GM23248 (cell line): ENCODE measurements at regions not wholly inside any gene's neighbourhood (a gene's known extent, or its start where the extent isn't known, plus 50 kb on each side); places are given as distances from the start of the nearest gene placed in this dataset.

ENCODE experiments used
- DNase-seq: peaks from one replicate; pipeline ENCODE4 v3.0.0-alpha.2; 2015
- H2AFZ ChIP-seq: fragments of 200-600 bp; sonication (generic); 2 replicates; pipeline ENCODE4 v1.6.1; 2016; ENCODE audit warnings: antibody characterized with exemption
- H3F3A ChIP-seq: fragments of 200-600 bp; sonication (generic); 2 replicates; pipeline ENCODE4 v1.6.1; 2016; ENCODE audit warnings: mild to moderate bottlenecking, antibody characterized with exemption, mixed run types; ENCODE audit not compliant: insufficient read depth
- H3K27ac ChIP-seq: fragments of 200-600 bp; sonication (generic); 2 replicates; pipeline ENCODE4 v1.5.1; 2016; ENCODE audit warnings: mild to moderate bottlenecking
- H3K27me3 ChIP-seq: fragments of 200-600 bp; sonication (generic); replicated peaks from 2 replicates; pipeline ENCODE4 v1.6.1; 2016; ENCODE audit warnings: mild to moderate bottlenecking; ENCODE audit not compliant: insufficient read depth
- H3K36me3 ChIP-seq: fragments of 200-600 bp; sonication (generic); 2 replicates; pipeline ENCODE4 v1.6.1; 2016; ENCODE audit warnings: low read depth, mild to moderate bottlenecking
- H3K4me1 ChIP-seq: fragments of 200-600 bp; sonication (generic); 2 replicates; pipeline ENCODE4 v1.6.1; 2016; ENCODE audit warnings: mild to moderate bottlenecking; ENCODE audit not compliant: insufficient read depth
- H3K4me2 ChIP-seq: fragments of 200-600 bp; sonication (generic); one replicate; pipeline ENCODE4 v1.6.1; 2016; ENCODE audit warnings: mild to moderate bottlenecking; ENCODE audit not compliant: unreplicated experiment
- H3K4me3 ChIP-seq: fragments of 200-600 bp; sonication (generic); 2 replicates; pipeline ENCODE4 v1.5.1; 2016; ENCODE audit warnings: mild to moderate bottlenecking
- H3K79me2 ChIP-seq: fragments of 200-600 bp; sonication (generic); 2 replicates; pipeline ENCODE4 v1.6.1; 2016; ENCODE audit warnings: mild to moderate bottlenecking; ENCODE audit not compliant: insufficient read depth
- H3K9ac ChIP-seq: fragments of 200-600 bp; sonication (generic); 2 replicates; pipeline ENCODE4 v1.6.1; 2016; ENCODE audit warnings: mild to moderate bottlenecking
- H3K9me2 ChIP-seq: fragments of 200-600 bp; sonication (generic); 2 replicates; pipeline ENCODE4 v1.6.1; 2016; ENCODE audit warnings: mixed run types, mild to moderate bottlenecking, moderate library complexity; ENCODE audit not compliant: insufficient read depth
- H3K9me3 ChIP-seq: fragments of 200-600 bp; sonication (generic); one replicate; pipeline ENCODE4 v1.6.1; 2017; ENCODE audit warnings: low read depth
- H4K20me1 ChIP-seq: fragments of 200-600 bp; sonication (generic); 2 replicates; pipeline ENCODE4 v1.6.0; 2016; ENCODE audit not compliant: insufficient read depth
- EZH2 ChIP-seq: fragments of 200-600 bp; sonication (generic); IDR thresholded peaks from 2 replicates; pipeline ENCODE4 v1.6.1; 2018; ENCODE audit warnings: antibody characterized with exemption, mild to moderate bottlenecking; ENCODE audit not compliant: insufficient read depth, poor library complexity, severe bottlenecking
- EZH2phosphoT487 ChIP-seq: fragments of 200-600 bp; sonication (generic); IDR thresholded peaks from 2 replicates; pipeline ENCODE4 v1.6.1; 2018; ENCODE audit warnings: antibody characterized with exemption, moderate library complexity, mild to moderate bottlenecking, low read depth; ENCODE audit not compliant: insufficient read depth
- WGBS, 2 experiments: methylation state at CpG; one replicate each; pipeline ENCODE4 v1.1.6; 2015 to 2017; ENCODE audit warnings: low lambda C conversion rate in 2 of 2, low coverage in 1 of 2; ENCODE audit errors: missing lambda C conversion rate in 2 of 2; 5-methylcytosine and 5-hydroxymethylcytosine counted together
- in situ Hi-C: fragments of 300-500 bp; cut with MboI; formaldehyde crosslinking; loops from 2 replicates; pipeline ENCODE4 v1.15.0; 2020

DNA sequence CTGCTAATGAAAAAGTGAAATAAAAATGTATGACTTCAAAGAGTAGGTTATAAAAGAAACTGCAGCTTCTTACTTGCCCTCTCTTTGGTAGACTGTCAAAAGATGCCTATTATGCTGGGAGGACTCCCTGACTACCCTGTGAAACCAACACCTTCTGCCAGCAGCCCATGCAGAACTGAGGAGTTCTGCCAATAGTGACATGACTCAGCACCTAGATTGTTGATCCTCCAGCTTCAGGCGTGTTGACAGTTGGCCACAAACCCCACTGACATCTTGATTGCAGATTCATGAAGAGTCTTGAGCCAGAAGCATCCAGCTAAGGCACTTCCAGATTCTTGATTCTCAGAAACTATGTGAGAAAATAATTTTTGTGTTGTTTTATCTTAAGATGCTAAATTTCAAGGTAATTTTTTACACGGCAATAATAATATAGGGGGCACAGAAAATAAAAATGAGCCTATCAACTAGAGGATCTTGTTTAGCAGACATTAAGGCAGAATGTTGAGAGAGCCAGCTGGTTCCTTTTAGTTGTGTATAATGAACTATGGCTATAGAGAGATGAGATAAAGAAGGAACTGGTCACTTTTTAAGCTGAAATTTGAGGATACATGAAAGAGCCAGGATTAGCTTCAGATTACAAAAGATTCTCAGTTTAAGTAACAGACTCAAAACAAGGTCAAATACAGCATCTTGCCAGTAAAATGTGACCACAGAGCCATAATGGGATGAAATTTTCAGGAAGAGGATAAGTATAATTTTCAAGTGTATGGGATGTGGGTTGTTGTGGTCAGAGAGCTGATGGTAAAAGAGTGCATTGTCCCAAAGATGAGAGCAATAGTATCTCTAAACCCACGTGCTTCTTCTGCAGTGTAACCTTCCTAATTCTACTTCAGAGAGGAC, 588.7 kb upstream of the CBLB start:
- H3K9ac ChIP-seq, result no peak overlapping the region
- H3K79me2 ChIP-seq, result no peaks in the 10 kb centered on the region
- WGBS, 2 experiments, result 26 to 30% methylated on average over 3 of the region's 3 CpGs
- peaks cover 18% of the 10 kb centered on the region for H3K4me1 ChIP-seq
- peaks cover 19% of the 10 kb centered on the region for H3F3A ChIP-seq
- TF ChIP-seq EZH2phosphoT487 (peak; percentile 90), EZH2 (no peak)
- H3K4me3 ChIP-seq, result no peak overlapping the region
- no peaks in the 10 kb centered on the region for H3K27me3 ChIP-seq
- peak; percentile 90 for DNase-seq
- in situ Hi-C loops, result no loop called here
- no peak overlapping the region for H2AFZ ChIP-seq
- no peaks in the 10 kb centered on the region for H3K36me3 ChIP-seq
- no peaks in the 10 kb centered on the region for H4K20me1 ChIP-seq
- no peak overlapping the region for H3K27ac ChIP-seq
- peak overlapping the region; percentile 52 for H3K4me2 ChIP-seq
- no peaks in the 10 kb centered on the region for H3K9me2 ChIP-seq
- H3K9me3 ChIP-seq, result no peaks in the 10 kb centered on the region

DNA sequence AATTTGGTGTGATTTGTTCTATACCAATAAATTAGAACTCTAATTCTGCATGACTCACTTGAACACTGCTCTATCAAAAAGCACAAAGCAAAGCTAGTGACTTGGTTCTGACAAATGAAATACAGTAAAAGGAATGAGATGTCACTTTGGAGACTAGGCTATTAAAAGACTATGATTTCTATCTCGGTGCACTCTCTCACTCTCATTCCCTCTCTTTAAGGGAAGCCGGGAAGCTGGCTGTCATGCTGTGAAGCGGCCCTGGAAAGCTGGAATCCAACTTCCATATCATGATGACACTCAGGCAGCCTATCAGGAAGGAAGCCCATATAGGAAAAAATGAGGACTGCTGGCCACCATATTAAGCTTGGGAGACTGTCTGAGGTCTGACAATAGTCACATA, 590.1 kb upstream of the CBLB start:
- no peak overlapping the region for H3K4me3 ChIP-seq

GRCh38 chr3:106466881-106467280, 598.1 kb upstream of the CBLB start:
- H3F3A ChIP-seq, result no peaks in the 10 kb centered on the region
- no peaks in the 10 kb centered on the region for H3K9me3 ChIP-seq
- no peak overlapping the region for H2AFZ ChIP-seq
- DNase-seq, result no peak
- H3K27ac ChIP-seq, result no peak overlapping the region
- no peaks in the 10 kb centered on the region for H3K36me3 ChIP-seq
- H3K4me2 ChIP-seq, result no peak overlapping the region
- TF ChIP-seq EZH2 (no peak), EZH2phosphoT487 (no peak)
- no peaks in the 10 kb centered on the region for H3K79me2 ChIP-seq
- no peaks in the 10 kb centered on the region for H3K4me1 ChIP-seq
- 100% methylated on average over 2 of the region's 2 CpGs for WGBS, 2 experiments
- H3K9ac ChIP-seq, result no peak overlapping the region
- no peaks in the 10 kb centered on the region for H3K9me2 ChIP-seq
- H3K4me3 ChIP-seq, result no peak overlapping the region
- H4K20me1 ChIP-seq, result no peaks in the 10 kb centered on the region
- H3K27me3 ChIP-seq, result no peaks in the 10 kb centered on the region
- in situ Hi-C loops, result no loop called here

More for the DNA sequence above, 590.1 kb upstream of the CBLB start:
- no peaks in the 10 kb centered on the region for H4K20me1 ChIP-seq
- peaks cover 18% of the 10 kb centered on the region for H3K4me1 ChIP-seq
- no peak for DNase-seq
- no peak overlapping the region for H3K9ac ChIP-seq
- no peaks in the 10 kb centered on the region for H3K9me3 ChIP-seq
- TF ChIP-seq EZH2phosphoT487 (no peak), EZH2 (no peak)
- no peak overlapping the region for H3K4me2 ChIP-seq
- H3K79me2 ChIP-seq, result no peaks in the 10 kb centered on the region
- no peak overlapping the region for H3K27ac ChIP-seq
- peaks cover 19% of the 10 kb centered on the region for H3F3A ChIP-seq
- H3K36me3 ChIP-seq, result no peaks in the 10 kb centered on the region
- H3K9me2 ChIP-seq, result no peaks in the 10 kb centered on the region
- 79 to 82% methylated on average over 3 of the region's 3 CpGs for WGBS, 2 experiments
- H2AFZ ChIP-seq, result no peak overlapping the region
- H3K27me3 ChIP-seq, result no peaks in the 10 kb centered on the region
- in situ Hi-C loops, result no loop called here

DNA sequence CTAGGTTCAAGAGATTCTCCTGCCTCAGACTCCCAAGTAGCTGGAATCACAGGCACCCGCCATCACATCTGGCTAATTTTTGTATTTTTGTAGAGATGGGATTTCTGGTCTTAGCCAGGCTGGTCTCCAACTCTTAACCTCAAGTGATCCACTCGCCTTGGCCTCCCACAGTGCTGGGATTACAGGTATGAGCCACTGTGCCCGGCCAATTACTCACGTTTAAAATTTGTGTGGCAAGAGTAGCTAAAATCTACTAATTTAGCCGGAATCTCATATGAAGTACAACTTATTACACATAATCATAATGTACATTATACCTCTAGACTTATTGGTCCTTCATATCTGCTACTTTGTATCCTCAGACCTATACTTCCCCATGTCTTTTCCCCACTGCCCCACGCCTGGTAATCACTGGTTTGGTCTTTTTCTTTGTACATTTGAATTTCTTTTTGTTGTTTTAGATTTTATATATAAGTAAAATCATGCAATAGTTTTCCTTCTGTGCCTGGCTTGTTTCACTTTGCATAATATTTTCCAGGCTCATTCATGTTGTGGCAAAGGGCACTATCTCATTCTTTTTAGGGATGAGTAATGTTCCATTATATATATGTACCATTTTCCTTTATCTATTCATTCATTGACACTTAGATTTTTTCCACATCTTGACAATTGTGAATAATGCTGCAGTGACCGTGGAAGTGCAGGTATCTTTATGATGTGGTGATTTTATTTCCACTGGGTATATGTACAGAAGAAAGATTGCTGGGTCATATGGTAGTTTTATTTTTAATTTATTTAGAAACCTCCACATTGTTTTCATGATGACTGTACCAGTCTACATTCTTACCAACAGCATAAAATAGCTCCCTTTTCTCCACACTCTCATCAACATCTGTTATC, 605.0 kb upstream of the CBLB start:
- no peaks in the 10 kb centered on the region; the same call in 1 of the 2 replicates for H3K9me2 ChIP-seq
- peak; percentile 14 for DNase-seq
- WGBS, 2 experiments, result 91 to 93% methylated on average over 7 of the region's 7 CpGs

More for the DNA sequence above, 605.0 kb upstream of the CBLB start:
- no peaks in the 10 kb centered on the region for H4K20me1 ChIP-seq
- 0 out of 2 replicates have a peak overlapping the region, but pooled peaks have one; percentile 8 for H2AFZ ChIP-seq
- H3K4me3 ChIP-seq, result no peak overlapping the region
- H3K27me3 ChIP-seq, result no peaks in the 10 kb centered on the region
- in situ Hi-C loops, result no loop called here
- H3K27ac ChIP-seq, result no peak overlapping the region
- no peak overlapping the region for H3K9ac ChIP-seq
- TF ChIP-seq EZH2 (no peak), EZH2phosphoT487 (no peak)
- no peaks in the 10 kb centered on the region for H3K9me3 ChIP-seq
- no peaks in the 10 kb centered on the region for H3F3A ChIP-seq
- no peaks in the 10 kb centered on the region for H3K36me3 ChIP-seq
- no peaks in the 10 kb centered on the region for H3K79me2 ChIP-seq
- no peaks in the 10 kb centered on the region for H3K4me1 ChIP-seq
- no peak overlapping the region for H3K4me2 ChIP-seq
